Endodermal cell (in vitro differentiated cells): ENCODE measurements at regions not wholly inside any gene's neighbourhood (a gene's known extent, or its start where the extent isn't known, plus 50 kb on each side); places are given as distances from the start of the nearest gene placed in this dataset.

ENCODE experiments used
- DNase-seq: peaks from one replicate; pipeline ENCODE4 v3.0.0-alpha.2; 2017
- H3K27ac ChIP-seq: 2 replicates; pipeline ENCODE4 v1.5.1; 2013; ENCODE audit warnings: mild to moderate bottlenecking, low read depth, low read length, moderate library complexity
- H3K27me3 ChIP-seq: 2 replicates; pipeline ENCODE4 v1.6.1; 2013; ENCODE audit warnings: mild to moderate bottlenecking, low read length, moderate library complexity; ENCODE audit not compliant: insufficient read depth, control insufficient read depth, poor library complexity, severe bottlenecking
- H3K36me3 ChIP-seq: 2 replicates; pipeline ENCODE4 v1.7.0; 2013; ENCODE audit warnings: mild to moderate bottlenecking, low read length, moderate library complexity; ENCODE audit not compliant: control insufficient read depth, insufficient read depth
- H3K4me1 ChIP-seq: one replicate; pipeline ENCODE4 v1.7.0; 2013; ENCODE audit warnings: low read length; ENCODE audit not compliant: control insufficient read depth, insufficient read depth
- H3K4me3 ChIP-seq: 2 replicates; pipeline ENCODE4 v1.5.1; 2013; ENCODE audit warnings: mild to moderate bottlenecking, low read length, moderate library complexity
- H3K9ac ChIP-seq: 2 replicates; pipeline ENCODE4 v1.6.1; 2013; ENCODE audit warnings: mild to moderate bottlenecking, low read length, moderate library complexity; ENCODE audit not compliant: poor library complexity, severe bottlenecking; ENCODE audit errors: extremely low read depth
- H3K9me3 ChIP-seq: 2 replicates; pipeline ENCODE4 v1.6.1; 2013; ENCODE audit warnings: mild to moderate bottlenecking, low read length, moderate library complexity; ENCODE audit not compliant: control insufficient read depth
- H3K27ac Mint-ChIP-seq: 2 replicates; pipeline ENCODE4 v1.8.0; 2020; ENCODE audit warnings: mixed read lengths
- H3K27me3 Mint-ChIP-seq: 2 replicates; pipeline ENCODE4 v1.8.0; 2021; ENCODE audit warnings: mild to moderate bottlenecking, mixed read lengths; ENCODE audit not compliant: insufficient read depth
- H3K36me3 Mint-ChIP-seq: 2 replicates; pipeline ENCODE4 v1.8.0; 2020; ENCODE audit warnings: low read depth, mixed read lengths
- H3K4me1 Mint-ChIP-seq: 2 replicates; pipeline ENCODE4 v1.8.0; 2020; ENCODE audit warnings: mixed read lengths
- H3K4me3 Mint-ChIP-seq: 2 replicates; pipeline ENCODE4 v1.8.0; 2020; ENCODE audit warnings: mild to moderate bottlenecking, moderate library complexity, mixed read lengths
- H3K9me3 Mint-ChIP-seq: 2 replicates; pipeline ENCODE4 v1.8.0; 2020; ENCODE audit warnings: mild to moderate bottlenecking, mixed read lengths
- WGBS, 2 experiments: methylation state at CpG; one replicate each; pipeline versions ENCODE4 v1.1.5 to v1.1.7; 2013; ENCODE audit warnings: missing lambda C conversion rate in 2 of 2, mixed read lengths in 1 of 2; ENCODE audit not compliant: insufficient coverage in 1 of 2, insufficient read length in 1 of 2; 5-methylcytosine and 5-hydroxymethylcytosine counted together
- TF ChIP-seq, protein P1 (sequence below): fragments of 200-600 bp; sonication (generic); conservative IDR thresholded peaks from 2 replicates; pipeline ENCODE4 v1.5.0; 2021; ENCODE audit warnings: antibody characterized with exemption, mild to moderate bottlenecking

DNA sequence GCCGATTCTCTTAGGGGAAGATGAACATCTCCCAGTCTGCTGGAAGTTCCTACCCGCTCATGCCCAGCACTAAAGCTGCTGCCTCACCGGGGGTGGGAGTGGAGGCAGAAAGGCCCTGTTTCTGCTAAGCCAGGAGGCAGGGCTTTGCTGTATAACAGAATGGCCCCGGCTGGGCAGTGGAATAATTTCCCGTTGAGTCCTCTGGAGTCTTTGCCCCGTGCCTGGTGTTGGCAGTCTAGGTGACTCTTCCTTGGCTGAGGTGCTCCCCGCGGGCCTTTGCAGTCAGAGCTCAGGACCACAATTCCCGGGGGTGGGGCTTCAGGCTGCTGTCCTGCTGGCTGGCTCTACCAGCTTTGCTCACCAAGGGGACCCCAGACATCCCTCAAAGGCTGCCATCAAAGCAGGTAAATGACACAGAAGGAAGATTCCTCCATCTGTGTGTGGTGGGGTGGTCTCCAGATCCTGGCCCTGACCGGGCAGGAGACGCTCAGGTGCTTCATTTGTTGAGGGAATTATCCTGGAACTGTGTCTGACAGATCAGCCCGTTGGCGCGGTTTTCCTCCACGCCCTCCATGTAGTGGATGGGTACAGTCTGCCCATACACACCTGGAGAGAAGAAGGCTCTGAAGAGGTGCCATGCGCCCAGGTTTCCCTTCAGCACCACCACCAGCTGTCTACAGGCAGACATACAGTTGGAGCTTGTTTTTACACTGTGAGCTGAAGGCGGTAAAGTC, 209.9 kb downstream of the TEX29 start:
- Histone ChIP-seq H3K27ac (no peak overlapping the region), H3K4me1 (no peaks in the 10 kb centered on the region), H3K36me3 (no peaks in the 10 kb centered on the region), H3K27me3 (peaks cover 46% of the 10 kb centered on the region), H3K9me3 (no peaks in the 10 kb centered on the region), H3K9ac (no peak overlapping the region), H3K4me3 (no peak overlapping the region)
- Mint-ChIP-seq H3K27me3 (peaks cover 52% of the 10 kb centered on the region), H3K27ac (no peak overlapping the region), H3K36me3 (no peaks in the 10 kb centered on the region), H3K9me3 (no peaks in the 10 kb centered on the region), H3K4me1 (peaks cover 13% of the 10 kb centered on the region), H3K4me3 (no peak overlapping the region)
- TF ChIP-seq, protein P1, sequence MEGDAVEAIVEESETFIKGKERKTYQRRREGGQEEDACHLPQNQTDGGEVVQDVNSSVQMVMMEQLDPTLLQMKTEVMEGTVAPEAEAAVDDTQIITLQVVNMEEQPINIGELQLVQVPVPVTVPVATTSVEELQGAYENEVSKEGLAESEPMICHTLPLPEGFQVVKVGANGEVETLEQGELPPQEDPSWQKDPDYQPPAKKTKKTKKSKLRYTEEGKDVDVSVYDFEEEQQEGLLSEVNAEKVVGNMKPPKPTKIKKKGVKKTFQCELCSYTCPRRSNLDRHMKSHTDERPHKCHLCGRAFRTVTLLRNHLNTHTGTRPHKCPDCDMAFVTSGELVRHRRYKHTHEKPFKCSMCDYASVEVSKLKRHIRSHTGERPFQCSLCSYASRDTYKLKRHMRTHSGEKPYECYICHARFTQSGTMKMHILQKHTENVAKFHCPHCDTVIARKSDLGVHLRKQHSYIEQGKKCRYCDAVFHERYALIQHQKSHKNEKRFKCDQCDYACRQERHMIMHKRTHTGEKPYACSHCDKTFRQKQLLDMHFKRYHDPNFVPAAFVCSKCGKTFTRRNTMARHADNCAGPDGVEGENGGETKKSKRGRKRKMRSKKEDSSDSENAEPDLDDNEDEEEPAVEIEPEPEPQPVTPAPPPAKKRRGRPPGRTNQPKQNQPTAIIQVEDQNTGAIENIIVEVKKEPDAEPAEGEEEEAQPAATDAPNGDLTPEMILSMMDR = no peak
- 90 to 92% methylated on average over 10 to 17 of the region's 17 CpGs for WGBS, 2 experiments
- no peak for DNase-seq

DNA sequence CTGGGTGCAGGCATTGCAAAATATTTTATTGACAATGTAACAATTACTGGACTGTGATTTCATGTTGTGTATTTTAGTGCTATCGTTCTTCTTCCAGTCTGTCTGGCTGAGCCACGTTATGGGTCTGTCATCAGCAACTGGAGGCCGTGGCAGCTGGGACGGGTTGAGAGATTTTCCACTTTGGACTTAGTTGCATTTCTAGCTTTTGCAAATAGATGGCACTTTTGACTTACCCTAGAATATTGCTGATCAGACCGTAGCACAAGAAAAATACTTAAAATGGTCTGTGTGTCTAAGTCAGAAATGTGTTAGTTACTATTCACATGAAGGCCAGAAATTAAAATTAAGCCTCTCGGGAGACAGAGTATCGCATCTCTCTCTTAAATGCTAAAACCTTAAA, 211.1 kb downstream of the TEX29 start:
- H3K36me3 ChIP-seq = no peaks in the 10 kb centered on the region
- WGBS, 2 experiments = 72 to 80% methylated on average over 4 to 5 of the region's 7 CpGs
- peaks cover 58% of the 10 kb centered on the region for H3K27me3 ChIP-seq
- H3K4me1 ChIP-seq = no peaks in the 10 kb centered on the region
- Mint-ChIP-seq H3K27ac (no peak overlapping the region), H3K9me3 (no peaks in the 10 kb centered on the region), H3K27me3 (peaks cover 64% of the 10 kb centered on the region), H3K36me3 (no peaks in the 10 kb centered on the region), H3K4me1 (peaks cover 17% of the 10 kb centered on the region), H3K4me3 (no peak overlapping the region)
- H3K9ac ChIP-seq = no peak overlapping the region
- no peak overlapping the region for H3K4me3 ChIP-seq
- no peak overlapping the region for H3K27ac ChIP-seq
- H3K9me3 ChIP-seq = no peaks in the 10 kb centered on the region
- TF ChIP-seq, protein P1 = no peak
- no peak for DNase-seq

GRCh38 chr13:111532111-111532510, 211.7 kb downstream of the TEX29 start:
- Histone ChIP-seq H3K9ac (no peak overlapping the region), H3K27ac (no peak overlapping the region), H3K4me3 (no peak overlapping the region), H3K4me1 (no peaks in the 10 kb centered on the region), H3K27me3 (peaks cover 62% of the 10 kb centered on the region), H3K9me3 (no peaks in the 10 kb centered on the region), H3K36me3 (no peaks in the 10 kb centered on the region)
- H3K4me1 Mint-ChIP-seq = peaks cover 17% of the 10 kb centered on the region
- H3K27me3 Mint-ChIP-seq = peaks cover 70% of the 10 kb centered on the region
- no peak overlapping the region for H3K27ac Mint-ChIP-seq
- DNase-seq = no peak
- 41 to 67% methylated on average over 5 to 7 of the region's 9 CpGs for WGBS, 2 experiments
- H3K4me3 Mint-ChIP-seq = no peak overlapping the region
- TF ChIP-seq, protein P1 = no peak
- no peaks in the 10 kb centered on the region for H3K36me3 Mint-ChIP-seq
- no peaks in the 10 kb centered on the region for H3K9me3 Mint-ChIP-seq
